ENCODE measurements at regions not wholly inside any gene's neighbourhood (a gene's known extent, or its start where the extent isn't known, plus 50 kb on each side); places are given as distances from the start of the nearest gene placed in this dataset.

- DNase-seq (ENCODE audit: low read depth), result peak; percentile 98
These were observed 85.6 kb downstream of the CPN2 start for GRCh38 chr3:194265505-194265892.

GRCh38 chr3:194265996-194266964 is 84.8 kb downstream of the CPN2 start:
- peak; percentile 40 for DNase-seq (ENCODE audit: low read depth)

GRCh38 chr3:194267744-194268653 is 83.1 kb downstream of the CPN2 start:
- DNase-seq (ENCODE audit: low read depth), result no peak

DNA sequence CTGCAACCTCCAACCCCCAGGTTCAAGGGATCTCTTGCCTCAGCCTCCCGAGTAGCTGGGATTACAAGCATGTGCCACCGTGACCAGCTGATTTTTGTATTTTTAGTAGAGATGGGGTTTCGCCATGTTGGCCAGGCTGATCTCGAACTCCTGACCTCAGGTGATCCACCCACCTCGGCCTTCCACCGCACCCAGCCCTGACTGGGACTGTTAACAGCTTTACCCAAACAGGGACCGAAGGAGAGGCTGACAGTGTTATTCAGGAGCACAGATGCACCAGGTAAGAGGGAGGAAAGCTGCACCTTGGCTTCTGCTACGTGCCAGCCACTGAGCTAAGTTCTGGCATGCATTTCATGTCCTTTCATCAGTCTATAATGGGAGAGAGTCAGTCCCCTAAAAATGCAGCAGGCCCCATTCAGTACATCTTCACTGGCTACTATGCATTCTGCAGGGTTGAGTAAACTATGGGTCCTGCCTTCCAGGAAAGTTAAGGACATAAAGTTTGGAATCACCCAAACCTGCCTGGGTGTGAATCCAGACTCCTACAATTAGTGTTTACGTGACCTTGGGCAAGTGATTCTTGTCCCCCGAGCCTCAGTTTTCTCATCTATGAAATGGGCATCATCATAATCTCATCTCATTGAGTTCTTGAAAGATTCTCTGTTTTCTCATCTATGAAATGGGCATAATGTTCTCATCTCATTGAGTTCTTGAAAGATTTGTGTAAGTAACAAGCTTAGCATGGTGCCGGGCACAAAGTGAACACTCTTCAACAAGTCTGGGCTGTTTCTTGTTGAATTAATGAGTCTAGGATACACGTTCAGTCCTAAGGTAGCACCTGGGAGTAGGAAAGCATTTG is 82.2 kb downstream of the CPN2 start:
- DNase-seq (ENCODE audit: low read depth), result no peak

DNA sequence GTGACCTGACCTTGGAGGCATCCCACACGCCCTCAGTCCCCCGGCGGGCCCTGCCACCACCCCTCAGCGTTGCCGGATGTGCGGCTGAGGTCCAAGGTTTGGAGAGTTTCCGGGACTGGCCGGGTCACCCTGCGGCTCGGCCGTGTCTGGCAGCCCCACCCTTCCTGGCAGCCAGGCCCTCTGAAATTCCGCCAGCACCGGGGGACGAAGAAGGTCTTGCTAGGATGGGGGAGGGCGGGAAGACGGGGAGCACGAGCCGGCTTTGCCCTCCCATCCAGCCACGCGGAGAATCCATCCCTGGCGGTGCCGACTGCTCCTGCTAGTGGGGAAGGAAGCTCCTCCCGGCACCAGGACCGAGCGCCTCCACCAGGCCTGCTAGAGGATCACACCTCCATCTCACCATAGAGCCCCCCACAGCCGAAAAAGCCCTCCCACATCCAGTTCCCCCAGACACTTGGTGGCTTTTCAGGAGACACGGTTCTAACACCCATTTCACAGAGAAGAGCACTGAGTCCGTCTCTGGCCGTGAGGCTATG is 81.5 kb downstream of the CPN2 start:
- DNase-seq (ENCODE audit: low read depth), result no peak

- DNase-seq (ENCODE audit: low read depth), result peak; percentile 52
These were observed 80.3 kb downstream of the CPN2 start for GRCh38 chr3:194270627-194271459.

DNA sequence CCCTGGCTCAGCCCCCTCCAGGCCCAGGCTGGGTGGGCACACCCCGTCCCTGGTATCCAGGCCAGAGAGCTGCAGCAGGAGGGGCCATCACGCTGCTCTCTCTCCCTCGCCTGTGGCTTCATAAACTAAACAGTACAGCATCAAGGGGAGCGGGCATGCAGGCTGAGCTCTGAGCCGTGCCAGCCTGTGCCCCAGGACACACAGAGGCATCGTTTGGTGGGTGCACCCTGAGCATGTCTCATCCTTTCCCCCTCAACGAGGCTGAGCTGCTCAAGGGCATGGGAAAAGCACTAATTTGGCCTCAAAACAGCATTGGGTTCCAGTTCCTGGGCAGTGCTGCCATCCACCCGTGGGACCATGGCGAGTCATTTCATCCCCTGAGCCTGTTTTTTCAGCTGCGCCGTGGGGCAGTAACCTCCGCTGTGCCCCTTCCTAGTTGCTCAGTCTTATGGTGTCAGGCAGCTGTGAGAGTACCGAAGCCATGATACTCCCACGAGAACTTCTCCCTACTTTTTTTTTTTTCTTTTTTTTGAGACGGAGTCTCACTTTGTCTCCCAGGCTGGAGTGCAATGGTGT is 79.6 kb downstream of the CPN2 start:
- DNase-seq (ENCODE audit: low read depth), result no peak

- no peak for DNase-seq (ENCODE audit: low read depth)
These were observed 78.9 kb downstream of the CPN2 start for GRCh38 chr3:194272221-194272620.

- no peak for DNase-seq (ENCODE audit: low read depth)
These were observed 78.0 kb downstream of the CPN2 start for GRCh38 chr3:194272861-194273742.

DNA sequence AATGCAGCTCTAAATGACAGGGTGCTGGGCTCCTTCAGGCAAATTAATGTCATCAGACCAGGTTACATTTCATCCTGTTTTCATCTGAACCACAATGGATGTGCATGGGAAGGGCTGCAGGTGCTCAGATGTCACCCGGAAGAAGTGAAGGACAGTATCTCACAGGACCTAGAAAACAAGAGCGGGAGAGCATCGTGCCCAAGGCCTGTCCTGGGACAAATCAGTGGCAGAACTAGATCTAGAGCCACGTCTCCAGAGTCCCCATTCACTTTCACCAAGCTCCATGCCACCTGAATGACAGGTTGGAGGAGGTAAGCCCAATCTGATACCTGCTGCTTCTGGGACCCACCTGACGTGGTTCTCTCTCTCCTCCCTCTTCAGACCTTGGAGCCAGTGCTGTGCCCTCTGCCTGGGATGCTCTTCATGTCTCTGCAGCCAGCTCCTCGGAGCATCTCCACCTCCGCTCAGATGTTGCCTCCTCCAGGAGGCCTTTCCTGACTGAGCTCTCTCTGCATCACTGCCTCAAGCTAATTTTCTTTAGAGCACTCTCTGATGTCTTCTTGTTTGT is 77.3 kb downstream of the CPN2 start:
- DNase-seq (ENCODE audit: low read depth), result no peak

DNA sequence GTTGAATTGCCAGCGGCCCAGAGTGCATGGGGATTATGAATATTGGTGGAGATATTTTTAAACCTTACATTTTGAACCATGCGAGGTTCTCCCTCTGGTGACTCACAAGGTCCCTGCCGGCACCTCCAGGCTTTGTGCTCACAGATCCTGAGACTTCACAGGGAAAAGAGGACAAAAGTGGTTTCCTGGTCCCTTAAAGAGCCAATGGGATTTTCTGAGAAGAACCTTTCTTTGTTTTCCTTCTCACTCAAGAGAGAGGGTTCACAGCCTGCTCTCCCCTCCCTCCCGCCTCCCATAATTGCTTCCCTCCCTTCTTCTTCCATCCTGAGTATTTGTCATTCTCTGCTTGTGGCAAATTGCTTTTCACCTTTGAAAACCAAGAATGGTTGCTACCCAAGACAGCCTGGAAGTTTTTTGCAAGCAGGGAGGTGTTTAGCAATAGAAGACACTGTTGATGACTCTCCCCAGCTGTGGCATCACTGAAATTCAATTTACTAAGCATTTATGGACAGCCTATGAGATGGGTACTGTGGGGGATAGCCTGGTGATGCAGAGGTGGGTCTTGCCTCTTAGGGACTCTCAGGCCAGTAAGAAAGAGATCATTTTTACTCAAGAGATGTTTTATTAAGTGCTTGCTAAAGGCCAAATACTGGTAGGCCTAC is 76.6 kb downstream of the CPN2 start:
- no peak for DNase-seq (ENCODE audit: low read depth)

DNA sequence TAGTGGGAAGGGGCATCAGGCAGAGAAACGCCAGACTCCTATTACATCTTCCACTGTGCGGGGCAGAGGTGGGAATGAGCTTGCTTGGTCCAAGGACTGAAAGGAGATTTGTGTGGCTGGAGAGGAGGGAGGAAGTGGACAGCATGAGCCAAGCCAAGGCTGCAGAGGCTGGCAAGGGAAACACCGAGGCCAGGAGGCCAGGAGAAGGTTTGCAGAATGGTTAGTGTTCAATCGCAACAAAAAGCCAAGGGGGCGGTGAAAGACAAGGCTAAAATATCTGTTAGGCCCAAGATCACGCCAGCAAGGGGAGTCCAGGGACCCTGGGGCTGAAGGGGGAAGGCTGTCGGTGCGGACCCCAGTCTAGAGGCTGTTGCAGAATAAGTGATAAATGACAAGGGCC is 75.8 kb downstream of the CPN2 start:
- DNase-seq (ENCODE audit: low read depth), result no peak

DNA sequence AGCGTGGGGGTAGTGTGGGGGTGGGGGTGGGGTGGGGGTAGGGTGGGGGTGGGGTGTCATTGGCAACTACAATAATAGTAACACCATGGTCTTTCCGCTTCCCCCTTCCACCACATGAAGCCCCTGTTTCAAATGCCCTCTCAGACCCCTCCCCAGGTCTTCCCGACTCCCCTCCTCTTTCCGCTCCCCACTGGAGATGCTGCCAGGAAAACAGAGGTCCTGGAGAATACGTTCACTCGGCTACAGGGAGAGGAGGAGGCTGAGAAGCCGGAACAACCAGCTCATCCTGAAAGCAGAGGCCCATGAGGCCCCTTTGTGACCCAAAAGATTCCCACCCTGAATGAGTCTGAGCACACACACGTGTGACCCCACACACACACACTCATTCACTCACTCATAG is 75.4 kb downstream of the CPN2 start:
- DNase-seq (ENCODE audit: low read depth), result no peak

GRCh38 chr3:194276768-194277103 is 74.4 kb downstream of the CPN2 start:
- no peak for DNase-seq (ENCODE audit: low read depth)

- DNase-seq (ENCODE audit: low read depth), result peak; percentile 33
These were observed 73.9 kb downstream of the CPN2 start for GRCh38 chr3:194277104-194277785.

DNA sequence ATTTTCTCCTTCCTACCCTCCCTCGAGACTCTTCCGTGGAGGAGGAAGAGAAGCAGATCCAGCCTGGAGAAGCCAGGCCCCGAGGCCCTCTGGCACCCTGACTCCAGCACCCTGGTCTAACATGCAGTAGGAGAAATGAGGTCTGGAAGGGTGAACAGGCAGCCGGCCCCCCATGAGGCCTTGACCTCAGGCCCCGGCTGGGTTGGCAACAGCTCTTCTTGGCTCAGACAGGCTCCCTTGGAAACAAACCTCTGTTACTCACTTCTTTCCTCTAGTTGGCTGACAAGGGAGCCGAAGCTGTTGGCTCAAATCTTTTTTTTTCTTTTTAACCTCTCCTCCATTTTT is 73.4 kb downstream of the CPN2 start:
- peak; percentile 42 for DNase-seq (ENCODE audit: low read depth)

DNA sequence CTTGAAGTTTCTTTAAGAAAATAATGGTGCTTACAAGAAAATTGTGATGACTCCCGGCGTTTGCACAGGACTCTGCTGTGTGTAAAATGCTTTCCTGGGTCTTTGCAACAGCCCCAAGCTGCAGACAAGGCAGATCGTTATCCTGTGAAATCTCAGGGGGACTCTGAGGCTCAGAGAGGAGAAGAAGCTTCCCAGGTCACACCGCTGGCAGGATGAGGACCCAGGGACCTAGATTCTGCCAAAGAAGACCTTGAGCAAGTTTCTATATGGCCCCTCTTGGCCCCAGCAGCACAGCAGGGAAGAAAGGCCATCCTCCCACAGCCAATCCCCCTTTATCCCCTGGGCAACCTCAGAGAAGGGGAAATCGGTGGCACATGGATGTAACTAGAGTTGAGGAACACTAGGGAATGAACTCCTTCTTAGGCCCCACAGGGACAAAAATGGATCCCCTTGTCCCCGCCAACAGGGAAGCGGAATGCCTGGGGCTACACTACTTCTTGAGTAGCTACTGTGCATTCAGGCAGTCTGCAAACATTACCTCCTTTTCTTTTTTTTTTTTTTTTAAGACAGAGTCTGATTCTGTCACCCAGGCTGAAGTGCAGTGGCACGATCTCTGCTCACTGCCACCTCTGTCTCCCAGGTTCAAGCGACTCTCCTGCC is 72.8 kb downstream of the CPN2 start:
- no peak for DNase-seq (ENCODE audit: low read depth)
